ENCODE measurements at regions not wholly inside any gene's neighbourhood (a gene's known extent, or its start where the extent isn't known, plus 50 kb on each side); places are given as distances from the start of the nearest gene placed in this dataset.

DNA sequence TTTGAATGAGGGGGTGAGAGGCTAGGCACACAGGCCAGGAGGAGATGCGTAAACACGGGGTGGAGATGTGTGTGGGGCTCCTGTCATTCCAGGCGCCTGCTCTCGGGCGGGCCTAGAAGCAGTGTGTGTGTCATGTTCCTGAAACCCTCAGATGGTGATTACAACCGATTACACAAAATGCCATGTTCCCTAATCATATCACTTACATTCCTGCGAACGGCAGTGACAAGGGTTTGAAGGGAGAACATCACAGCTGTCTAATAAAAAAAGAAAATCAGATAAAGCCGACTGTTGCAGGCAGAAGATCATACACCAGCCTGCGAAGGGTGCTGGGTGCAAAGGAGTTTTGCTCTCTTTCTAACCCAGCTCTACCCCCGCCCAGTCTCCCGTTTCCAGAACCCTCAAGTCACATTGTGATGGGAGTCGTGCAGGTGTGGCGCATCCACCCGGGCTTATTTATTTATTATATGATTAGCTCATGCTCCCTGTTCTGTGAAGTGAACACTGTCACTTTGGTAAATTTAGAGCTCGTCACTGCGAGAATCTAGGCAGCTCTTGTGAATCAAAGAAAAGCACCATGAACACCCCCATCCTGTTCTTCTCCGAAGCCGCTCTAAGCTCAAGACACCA, 140.3 kb downstream of the NR2F2 start:
- intact Hi-C loops (cut with micrococcal nuclease) (no loop called here), dilution Hi-C loops (cut with MboI; ENCODE audit: extremely low pct_ligation_motif_present, low sequenced_read_pairs) (no loop called here)
- H3K9ac ChIP-seq (replicated peaks; ENCODE audit: extremely low read depth, insufficient read depth, low read length), result no peak overlapping the region
- no peaks in the 10 kb centered on the region for H3K4me1 ChIP-seq (ENCODE audit: control insufficient read depth, extremely low read depth, insufficient read depth, low read length)
- no peak overlapping the region for H3K4me2 ChIP-seq (ENCODE audit: insufficient read depth, low read length)
- no peaks in the 10 kb centered on the region for H3K27me3 ChIP-seq (ENCODE audit: control insufficient read depth in 2 of 2, insufficient read depth in 2 of 2, low read length in 2 of 2)
- no TSS peak for BruUV-seq (replicated peaks)
- H3K36me3 ChIP-seq (ENCODE audit: control insufficient read depth in 2 of 2, extremely low read depth in 1 of 2, insufficient read depth in 2 of 2, low read length in 2 of 2), result no peaks in the 10 kb centered on the region
- H4K20me1 ChIP-seq (replicated peaks; ENCODE audit: control insufficient read depth, extremely low read depth, insufficient read depth, low read length), result no peaks in the 10 kb centered on the region
- no peaks in the 10 kb centered on the region for H3K9me1 ChIP-seq (replicated peaks; ENCODE audit: control insufficient read depth, extremely low read depth, insufficient read depth, low read length)
- no peaks in the 10 kb centered on the region for H3K79me2 ChIP-seq (ENCODE audit: control insufficient read depth, insufficient read depth, low read length)
- H2AFZ ChIP-seq (ENCODE audit: low read depth, low read length), result no peak overlapping the region
- CTCF ChIA-PET, result interaction anchor here (1.5 kb wide), 1 partner anchor 11 kb away, joined by 3 read pairs; no protein-coding TSS in a partner anchor
- no peak overlapping the region for H3K27ac ChIP-seq (ENCODE audit: insufficient read depth, low read depth, low read length)
- H3K9me3 ChIP-seq (replicated peaks; ENCODE audit: control insufficient read depth, insufficient read depth, low read length), result no peaks in the 10 kb centered on the region
- POLR2A ChIA-PET, result no interaction called here
- no peak for TF ChIP-seq GATA2 (IDR thresholded peaks at IDR 0.05; ENCODE audit: insufficient read depth, insufficient read length, low read depth, low read length)
- TF ChIP-seq, protein P1, sequence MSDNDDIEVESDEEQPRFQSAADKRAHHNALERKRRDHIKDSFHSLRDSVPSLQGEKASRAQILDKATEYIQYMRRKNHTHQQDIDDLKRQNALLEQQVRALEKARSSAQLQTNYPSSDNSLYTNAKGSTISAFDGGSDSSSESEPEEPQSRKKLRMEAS (IDR thresholded peaks at IDR 0.05; ENCODE audit: insufficient read depth, insufficient read length), result no peak
- TF ChIP-seq POLR2A (IDR thresholded peaks at IDR 0.05; ENCODE audit: low read depth, low read length), result no peak
- no peak for TF ChIP-seq JUN (IDR thresholded peaks at IDR 0.05; ENCODE audit: borderline replicate concordance, insufficient read depth, insufficient read length, low read depth)
- no peak for TF ChIP-seq EZH2 (IDR thresholded peaks at IDR 0.05; ENCODE audit: borderline replicate concordance, low read depth, low read length, severe bottlenecking)
- TF ChIP-seq, protein P2, sequence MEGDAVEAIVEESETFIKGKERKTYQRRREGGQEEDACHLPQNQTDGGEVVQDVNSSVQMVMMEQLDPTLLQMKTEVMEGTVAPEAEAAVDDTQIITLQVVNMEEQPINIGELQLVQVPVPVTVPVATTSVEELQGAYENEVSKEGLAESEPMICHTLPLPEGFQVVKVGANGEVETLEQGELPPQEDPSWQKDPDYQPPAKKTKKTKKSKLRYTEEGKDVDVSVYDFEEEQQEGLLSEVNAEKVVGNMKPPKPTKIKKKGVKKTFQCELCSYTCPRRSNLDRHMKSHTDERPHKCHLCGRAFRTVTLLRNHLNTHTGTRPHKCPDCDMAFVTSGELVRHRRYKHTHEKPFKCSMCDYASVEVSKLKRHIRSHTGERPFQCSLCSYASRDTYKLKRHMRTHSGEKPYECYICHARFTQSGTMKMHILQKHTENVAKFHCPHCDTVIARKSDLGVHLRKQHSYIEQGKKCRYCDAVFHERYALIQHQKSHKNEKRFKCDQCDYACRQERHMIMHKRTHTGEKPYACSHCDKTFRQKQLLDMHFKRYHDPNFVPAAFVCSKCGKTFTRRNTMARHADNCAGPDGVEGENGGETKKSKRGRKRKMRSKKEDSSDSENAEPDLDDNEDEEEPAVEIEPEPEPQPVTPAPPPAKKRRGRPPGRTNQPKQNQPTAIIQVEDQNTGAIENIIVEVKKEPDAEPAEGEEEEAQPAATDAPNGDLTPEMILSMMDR (IDR thresholded peaks at IDR 0.05; ENCODE audit: extremely low read depth in 1 of 2, insufficient read depth in 1 of 2, low read depth in 1 of 2, low read length in 2 of 2), result no peak
- TF ChIP-seq FOS (IDR thresholded peaks at IDR 0.05; ENCODE audit: borderline replicate concordance, insufficient read depth, low read length), result no peak
- TF ChIP-seq MYC (IDR thresholded peaks at IDR 0.05; ENCODE audit: low read depth, low read length), result no peak
- TF ChIP-seq POLR2AphosphoS5 (IDR thresholded peaks at IDR 0.05; ENCODE audit: insufficient read depth, low read depth, low read length), result no peak
- FAIRE-seq (no peak), DNase-seq (ENCODE audit: low read depth, low spot score) (no peak)
- H3K4me3 ChIP-seq (replicated peaks in 1 of 3; ENCODE audit: insufficient read depth in 1 of 3, low read depth in 1 of 3, low read length in 3 of 3), result no peak overlapping the region

All from endothelial cell of umbilical vein (primary cell).